Stimulated activated CD8-positive, alpha-beta memory T cell treated with anti-CD3 and anti-CD28 coated beads, Interleukin-4, amount 100 ng/mL, for 48 hours (primary cell): ENCODE measurements at regions not wholly inside any gene's neighbourhood (a gene's known extent, or its start where the extent isn't known, plus 50 kb on each side); places are given as distances from the start of the nearest gene placed in this dataset.
"Not testable (repeated sequence)": the region's sequence is repeated elsewhere in the genome, so short reads cannot be mapped to it uniquely, and the experiment has no call there.

Experiments used
- DNase-seq: peaks from one replicate; pipeline ENCODE4 v3.0.0-alpha.2; 2020

DNA sequence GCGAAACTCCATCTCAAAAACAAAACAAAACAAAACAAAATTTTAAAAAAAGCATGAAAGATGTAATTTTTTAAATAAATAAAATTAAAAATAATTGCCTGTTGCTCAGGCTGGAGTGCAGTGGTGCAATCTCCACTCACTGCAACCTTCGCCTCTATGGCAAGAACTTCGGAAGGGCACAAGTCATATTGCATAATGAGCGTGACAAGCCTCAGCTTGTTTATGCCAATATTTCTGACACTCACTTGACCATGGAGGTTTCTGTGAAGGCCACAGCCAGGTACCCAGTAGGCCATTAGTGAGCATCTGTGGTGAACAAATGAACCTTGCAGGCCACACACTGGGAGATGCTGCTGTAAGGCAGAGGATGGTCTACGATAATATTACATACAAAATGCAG is 106.1 kb upstream of the KMT2C start:
- DNase-seq, result no peak

DNA sequence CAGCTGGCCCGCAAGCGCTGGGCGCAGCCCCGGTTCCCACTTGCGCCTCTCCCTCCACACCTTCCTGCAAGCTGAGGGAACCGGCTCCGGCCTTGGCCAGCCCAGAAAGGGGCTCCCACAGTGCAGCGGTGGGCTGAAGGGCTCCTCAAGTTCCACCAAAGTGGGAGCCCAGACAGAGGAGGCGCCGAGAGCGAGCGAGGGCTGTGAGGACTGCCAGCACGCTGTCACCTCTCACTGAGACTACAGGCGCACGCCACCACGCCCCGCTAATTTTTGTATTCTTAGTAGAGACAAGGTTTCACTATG is 103.3 kb upstream of the KMT2C start:
- not testable (repeated sequence) for DNase-seq

DNA sequence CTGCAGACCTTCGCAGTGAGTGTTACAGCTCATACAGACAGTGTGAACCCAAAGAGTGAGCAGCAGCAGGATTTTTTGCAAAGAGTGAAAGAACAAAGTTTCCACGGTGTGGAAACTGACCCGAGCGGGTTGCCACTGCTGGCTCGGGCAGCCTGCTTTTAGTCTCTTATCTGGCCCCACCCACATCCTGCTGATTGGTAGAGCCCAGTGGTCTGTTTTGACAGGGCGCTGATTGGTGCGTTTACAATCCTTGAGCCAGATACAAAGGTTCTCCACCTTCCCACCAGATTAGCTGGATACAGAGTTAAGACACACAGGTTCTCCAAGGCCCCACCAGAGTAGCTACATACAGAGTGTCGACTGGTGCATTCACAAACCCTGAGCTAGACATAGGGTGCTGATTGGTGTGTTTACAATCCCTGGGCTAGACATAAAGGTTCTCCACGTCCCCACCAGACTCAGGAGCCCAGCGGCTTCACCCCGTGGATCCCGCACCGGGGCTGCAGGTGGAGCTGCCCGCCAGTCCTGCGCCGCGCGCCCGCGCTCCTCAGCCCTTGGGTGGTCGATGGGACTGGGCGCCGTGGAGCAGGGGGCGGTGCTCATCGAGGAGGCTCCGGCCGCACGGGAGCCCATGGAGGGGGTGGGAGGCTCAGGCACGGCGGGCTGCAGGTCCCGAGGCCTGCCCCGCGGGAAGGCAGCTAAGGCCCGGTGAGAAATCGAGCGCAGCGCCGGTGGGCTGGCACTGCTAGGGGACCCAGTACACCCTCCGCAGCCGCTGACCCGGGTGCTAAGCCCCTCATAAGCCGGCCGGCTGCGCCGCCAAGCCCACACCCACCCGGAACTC is 102.8 kb upstream of the KMT2C start:
- DNase-seq, result not testable (repeated sequence)

DNA sequence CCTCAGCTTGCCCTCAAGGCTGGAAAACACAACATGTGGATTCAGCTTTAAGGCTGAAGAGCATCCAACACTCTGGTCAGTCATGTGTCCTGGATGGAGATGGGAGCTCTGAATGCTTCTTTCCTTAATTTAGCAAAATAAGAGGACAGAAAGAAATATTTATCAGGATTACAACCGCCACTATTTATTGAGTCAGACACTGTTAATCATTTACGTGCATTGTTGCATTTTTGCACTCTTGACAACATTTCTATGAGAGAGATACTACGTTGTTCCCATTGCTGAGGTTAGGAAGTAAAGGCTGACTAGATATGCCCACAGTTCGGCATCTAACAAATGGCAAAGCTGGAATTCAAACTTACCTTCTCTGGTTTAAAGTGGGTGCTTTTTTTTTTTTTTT is 101.8 kb upstream of the KMT2C start:
- no peak for DNase-seq

DNA sequence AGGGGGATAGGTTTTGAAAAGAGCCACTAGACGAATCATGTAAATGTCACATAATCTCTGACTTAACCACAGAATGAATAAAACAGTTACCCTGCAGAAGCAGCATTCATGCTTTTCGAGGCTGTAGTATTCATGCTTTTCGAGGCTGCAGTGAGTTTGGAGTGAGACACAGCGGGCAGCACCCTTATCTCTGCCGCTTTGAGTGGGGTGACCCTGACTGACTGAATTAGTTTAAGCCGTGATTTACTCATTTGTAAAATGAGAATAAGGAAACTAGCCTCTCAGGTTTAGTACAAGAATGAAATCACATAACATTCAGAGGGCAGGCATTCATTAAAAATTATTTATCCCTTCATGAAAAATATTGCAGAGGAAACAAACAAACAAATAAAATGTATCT is 92.8 kb upstream of the KMT2C start:
- no peak for DNase-seq

DNA sequence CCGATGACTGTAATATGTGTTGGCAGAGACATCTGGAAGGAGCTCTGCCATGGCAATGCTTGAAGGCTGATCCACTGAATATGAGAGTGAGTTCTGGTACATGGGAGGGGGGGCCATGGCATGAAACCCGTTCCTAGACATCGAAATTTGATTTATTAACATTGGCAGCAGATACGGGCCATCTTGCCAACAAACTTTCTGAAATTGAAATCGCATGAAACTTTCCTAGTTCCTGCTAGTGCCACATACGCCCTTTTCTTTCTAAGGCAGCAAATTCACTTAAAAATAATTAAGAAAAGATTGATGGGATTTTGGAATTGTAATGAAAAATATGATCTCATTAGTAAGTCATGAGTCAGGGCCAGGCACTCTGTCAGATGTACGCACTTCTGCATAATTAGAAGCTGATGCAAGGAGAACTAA is 91.8 kb upstream of the KMT2C start:
- no peak for DNase-seq

DNA sequence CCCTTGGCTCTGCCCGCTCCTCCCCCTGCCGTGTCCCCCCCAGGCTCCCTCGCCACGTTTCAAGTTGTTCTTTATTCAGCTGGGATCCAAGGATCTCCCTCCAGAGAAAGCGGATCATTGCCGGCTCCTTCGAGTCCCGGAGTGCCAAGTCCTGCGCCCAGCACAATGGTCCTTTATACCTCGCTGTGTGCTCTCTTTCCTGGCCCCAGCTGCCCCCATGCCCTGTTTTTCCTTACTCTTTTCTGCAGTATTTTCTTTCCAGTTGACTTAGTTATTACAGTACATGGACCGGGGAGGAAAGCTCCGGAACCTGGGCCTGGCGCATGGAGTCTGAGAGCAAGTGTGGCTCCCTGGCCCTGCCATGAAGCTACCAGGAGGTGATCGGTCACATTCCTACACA is 88.1 kb upstream of the KMT2C start:
- no peak for DNase-seq

DNA sequence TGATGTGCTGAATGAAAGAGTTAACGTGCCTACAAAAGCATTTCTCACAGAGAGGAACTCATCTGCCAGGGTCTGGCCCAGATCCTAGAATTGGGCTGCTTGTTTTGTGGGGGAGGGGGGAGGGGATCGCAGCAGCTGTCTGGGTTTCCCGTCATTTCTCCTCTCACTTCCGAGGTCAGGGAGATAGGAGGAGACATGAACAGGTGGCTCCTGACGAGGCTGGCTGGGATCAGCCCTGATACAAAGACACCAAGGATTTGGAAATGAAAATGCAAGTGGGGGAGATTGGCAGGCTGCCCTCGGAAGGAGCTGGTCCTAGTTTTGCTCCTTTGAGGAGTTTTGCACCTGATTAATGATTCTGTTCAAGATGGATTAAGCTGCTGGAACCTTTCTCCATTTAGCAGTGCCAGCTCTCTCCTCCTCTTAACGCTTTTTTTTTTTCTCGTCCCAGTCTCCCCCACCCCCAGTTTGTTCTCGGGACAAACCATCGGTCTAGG is 86.8 kb upstream of the KMT2C start:
- no peak for DNase-seq

DNA sequence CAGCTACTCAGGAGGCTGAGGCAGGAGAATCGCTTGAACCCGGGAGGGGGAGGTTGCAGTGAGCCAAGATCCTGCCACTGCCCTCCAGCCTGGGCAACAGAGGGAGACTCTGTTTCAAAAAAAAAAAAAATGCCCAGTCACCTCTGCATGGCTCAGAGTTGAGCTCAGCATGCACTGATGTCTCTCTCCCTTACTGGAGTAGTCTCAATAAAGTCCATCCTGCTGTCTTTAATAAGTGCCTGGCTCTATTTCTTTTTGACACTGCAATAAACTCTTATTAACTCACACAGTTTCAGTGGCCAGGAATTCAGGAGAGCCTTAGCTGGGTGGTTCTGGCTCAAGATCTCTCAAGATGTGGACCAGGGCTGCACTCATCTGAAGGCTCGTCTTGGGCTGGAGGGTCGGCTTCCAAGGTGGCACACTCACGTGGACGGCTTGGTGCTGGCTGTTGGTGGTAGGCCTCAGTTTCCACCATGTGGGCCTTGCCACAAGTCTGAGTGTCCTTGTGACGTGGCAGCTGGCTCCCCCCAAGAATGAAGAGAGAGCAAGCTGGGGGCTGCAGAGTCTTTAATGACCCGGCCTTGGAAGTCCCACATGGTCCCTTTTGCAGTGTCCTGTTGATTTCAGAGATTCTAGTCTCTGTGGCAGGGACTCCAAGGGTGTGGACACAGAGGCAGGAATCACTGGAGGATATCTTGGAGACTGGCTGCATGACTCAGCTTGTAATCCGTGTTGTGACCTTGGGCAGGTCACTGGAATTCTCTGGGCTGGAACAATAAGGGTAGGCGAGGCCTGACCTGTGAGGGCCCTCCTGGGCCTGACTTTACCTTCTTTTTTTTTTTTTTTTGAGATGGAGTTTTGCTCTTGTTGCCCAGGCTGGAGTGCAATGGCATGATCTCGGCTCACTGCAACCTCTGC is 85.9 kb upstream of the KMT2C start:
- DNase-seq, result no peak

DNA sequence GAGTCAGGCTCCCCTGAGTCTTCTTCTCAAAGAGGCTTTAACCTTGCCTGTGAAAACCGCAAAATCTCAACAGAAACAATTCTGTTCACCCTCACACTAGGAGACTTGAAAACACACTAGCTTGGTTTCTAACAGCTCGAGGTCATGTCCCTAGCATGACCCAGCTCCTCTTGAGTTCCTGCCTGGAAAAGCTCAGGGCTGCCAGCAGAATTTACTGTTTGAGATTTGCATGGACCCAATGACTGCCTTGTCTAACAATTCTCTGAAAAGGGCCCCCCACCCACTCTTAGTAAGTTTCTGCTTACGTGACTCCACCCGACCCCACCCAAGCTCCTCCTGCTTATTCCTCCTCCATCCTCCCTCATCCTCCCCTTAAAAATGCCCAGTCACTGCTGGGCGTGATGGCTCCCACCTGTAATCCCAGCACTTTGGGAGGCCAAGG is 85.1 kb upstream of the KMT2C start:
- DNase-seq, result no peak

DNA sequence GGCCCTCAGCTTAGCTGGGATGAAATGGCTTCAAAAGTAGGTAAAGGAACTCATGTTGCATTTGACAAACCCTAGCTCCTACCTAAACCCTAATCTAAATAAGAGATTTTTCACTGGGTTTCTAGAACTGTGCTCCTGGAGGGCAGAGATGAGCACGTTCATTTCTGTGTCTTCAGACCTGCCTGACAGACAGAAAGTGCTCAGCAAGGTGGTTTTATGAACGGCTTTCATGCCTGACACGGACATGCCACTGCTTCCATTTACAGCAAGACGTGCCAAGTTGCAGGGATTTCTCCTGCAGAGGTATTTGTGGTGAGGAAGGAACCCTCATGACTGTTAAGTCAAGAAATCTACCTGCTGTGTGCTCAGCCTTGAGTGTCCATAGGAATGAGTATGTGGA is 83.5 kb upstream of the KMT2C start:
- DNase-seq, result no peak

DNA sequence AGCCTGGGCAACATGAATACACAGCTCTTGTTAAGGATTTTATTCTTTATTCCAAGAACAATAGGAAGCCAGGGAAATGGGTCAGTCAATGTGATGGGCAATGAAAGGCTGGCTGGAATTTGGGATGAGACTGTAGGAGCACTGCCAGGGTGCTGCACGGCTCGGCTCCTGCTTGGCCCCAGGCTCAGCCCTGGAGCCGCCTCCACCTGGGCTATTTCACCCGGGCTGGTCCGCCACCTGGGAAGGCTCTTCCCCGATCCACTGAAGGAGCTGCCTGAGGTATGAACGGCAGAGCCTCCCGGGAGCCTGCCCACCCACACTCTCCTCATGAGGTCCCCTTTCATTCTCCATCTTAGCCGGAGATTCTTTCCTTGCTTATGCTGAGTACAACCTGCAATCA is 80.4 kb upstream of the KMT2C start:
- no peak for DNase-seq

DNA sequence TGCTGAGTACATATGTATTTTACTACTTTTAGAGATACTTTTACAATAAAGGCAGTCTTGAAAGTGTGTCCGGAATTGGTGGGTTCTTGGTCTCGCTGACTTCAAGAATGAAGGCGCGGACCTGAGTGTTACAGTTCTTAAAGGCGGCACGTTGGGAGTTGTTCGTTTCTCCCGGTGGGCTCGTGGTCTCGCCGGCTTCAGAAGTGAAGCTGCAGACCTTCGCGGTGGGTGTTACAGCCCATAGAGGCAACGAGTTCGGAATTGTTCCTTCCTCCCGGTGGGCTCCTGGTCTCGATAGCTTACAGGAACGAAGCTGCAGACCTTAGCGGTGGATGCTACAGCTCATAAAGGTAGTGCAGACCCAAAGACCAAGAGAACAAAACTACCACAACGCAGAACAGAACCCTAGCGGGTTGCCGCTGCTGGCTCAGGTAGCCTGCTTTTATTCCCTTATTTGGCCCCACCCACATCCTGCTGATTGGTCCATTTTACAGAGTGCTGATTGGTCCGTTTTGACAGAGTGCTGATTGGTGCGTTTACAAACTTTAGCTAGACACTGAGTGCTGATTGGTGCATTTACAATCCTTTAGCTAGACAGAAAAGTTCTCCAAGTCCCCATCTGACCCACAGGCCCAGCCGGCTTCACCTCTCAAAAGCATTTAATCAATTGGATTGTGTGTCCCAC is 79.6 kb upstream of the KMT2C start:
- DNase-seq, result not testable (repeated sequence)

DNA sequence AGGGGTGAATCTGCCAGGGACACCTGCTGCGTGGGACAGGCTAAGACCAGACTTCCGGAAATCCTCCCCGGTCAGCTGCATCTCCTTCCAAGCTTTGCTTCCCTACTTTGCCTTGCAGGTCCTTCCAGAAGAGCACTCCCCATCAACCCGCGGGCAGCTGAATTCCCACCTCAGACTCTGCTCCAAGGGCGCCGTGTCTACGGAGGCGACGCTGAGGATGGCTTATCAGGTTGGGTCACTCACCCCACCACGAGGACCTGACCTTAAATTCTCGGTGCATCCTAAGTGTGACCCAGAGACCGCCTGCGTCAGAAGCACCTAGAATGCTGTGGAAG is 78.9 kb upstream of the KMT2C start:
- no peak for DNase-seq

DNA sequence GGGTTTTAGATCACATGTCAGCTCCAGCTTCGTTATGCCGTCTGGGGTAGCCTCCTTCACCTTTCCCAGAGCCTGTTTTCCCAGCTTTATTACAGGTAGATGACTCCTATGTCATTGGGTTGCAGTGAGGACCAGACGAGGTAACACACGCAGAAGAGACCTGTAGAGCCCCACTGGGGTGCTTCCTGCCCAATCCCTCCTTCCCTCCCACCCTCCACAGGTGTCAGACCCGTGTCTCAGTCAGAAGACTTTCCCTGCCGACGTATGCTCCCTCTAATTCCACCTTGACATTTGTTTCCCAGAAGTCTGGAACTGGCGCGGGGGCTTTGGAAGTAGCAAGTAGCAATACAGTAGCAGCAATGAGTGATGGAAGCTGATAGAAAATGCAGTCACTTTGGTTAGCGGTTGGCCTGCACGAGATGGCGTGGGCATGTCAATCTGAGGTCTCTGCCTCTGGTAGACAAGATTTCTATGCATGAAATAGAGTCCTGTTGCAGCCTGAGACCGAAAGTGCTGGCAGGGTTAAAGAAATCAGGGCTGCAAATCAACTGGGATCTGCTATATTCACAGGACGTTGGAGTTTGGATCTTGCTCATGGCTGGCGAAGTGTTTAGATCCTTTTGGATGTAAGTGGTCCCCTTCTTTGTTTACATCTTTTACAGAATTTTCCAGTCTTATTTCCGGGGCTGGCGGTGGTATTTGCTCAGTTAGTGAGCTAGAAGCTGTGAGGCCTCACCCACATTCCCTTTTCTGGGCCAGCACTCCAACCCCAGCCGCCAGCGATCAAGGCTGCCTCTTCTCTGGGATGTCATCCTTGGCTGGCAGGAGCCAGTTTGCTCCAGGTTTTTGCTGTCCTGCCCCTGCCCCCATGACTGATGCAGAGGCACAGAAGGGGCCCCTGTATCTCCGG is 78.3 kb upstream of the KMT2C start:
- DNase-seq, result no peak

DNA sequence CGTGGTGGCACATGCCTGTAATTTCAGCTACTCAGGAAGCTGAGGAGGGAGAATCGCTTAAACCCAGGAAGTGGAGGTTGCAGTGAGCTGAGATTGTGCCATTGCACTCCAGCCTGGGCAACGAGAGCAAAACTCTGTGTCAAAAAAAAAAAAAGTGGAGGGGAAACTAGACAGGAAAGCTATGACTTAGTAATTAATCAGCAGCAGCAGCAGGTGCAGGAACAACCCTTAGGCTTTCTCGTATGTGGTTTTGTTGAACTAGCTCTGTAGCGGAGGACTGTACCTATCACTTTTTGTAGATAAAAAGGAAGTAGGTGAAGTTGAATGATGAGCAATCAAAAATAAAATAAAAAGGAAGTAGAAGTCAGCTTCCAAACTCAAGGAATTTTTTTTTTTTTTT is 76.9 kb upstream of the KMT2C start:
- peak; percentile 24 for DNase-seq

DNA sequence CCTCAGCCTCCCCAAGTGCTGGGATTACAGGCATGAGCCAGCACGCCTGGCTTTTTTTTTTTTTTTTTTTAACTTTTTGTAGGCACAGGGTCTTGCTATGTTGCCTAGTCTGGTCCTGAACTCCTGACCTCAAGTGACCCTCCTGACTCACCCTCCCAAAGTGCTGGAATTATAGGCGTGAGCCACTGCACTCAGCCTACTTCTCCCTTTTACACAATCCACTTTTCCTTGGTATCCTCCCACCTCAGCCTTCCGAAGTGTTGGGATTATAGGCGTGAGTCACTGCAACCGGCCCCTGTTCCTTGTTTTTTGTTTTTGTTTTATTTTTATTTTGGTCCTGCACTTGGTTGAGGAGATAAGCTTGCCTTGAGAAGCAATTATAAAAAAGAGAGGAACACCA is 75.9 kb upstream of the KMT2C start:
- no peak for DNase-seq

DNA sequence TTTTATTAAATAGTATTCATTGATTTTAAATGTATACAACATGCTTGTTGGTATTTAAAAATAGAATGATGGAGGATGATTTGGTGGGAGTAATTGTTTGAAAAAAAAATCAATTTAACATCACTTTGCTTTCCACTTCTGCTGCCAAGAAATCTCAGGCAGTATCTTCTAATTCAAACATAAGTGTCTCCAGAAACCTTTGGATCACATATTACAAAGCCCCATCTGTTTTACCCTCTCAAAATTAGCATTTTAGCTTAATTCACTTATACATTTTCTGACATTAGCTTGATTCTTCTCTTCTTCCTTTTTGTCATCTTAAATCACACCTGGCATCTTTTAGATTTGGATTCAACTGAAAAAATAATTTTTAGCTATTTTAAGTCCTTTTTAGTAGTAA is 72.9 kb upstream of the KMT2C start:
- no peak for DNase-seq

DNA sequence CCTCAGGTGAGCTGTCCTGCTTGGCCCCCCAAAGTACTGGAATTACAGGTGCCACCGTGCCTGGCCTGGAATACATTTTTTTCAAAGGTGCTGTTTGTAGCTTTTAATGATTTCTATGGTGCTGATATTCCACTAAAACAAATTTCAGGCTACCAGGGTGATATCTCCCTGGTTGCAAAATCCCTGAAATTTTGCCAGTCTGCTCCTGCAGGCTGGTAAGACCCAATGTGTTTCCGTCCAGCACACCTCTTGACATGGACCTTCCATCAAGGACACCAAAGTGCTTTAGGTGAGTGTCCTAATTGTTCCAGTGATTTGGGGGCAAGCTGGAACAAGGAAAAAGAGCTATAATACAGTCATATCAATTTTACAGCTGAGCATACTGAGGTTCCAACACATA is 69.8 kb upstream of the KMT2C start:
- no peak for DNase-seq

DNA sequence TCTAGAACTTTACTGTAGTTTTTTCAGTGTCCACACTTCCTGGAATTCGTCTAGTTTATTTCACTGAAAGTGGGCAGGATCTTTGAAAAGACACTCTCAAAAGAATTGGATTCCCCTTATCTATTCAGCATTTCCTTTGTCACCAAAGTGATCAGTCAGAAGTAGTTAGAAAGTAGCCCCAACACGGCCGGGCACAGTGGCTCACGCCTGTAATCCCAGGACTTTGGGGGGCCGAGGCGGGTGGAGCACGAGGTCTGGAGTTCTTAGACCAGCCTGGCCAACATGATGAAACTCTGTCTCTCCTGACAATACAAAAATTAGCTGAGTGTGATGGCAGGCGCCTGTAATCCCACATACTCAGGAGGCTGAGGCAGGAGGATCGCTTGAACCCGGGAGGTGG is 69.0 kb upstream of the KMT2C start:
- no peak for DNase-seq

DNA sequence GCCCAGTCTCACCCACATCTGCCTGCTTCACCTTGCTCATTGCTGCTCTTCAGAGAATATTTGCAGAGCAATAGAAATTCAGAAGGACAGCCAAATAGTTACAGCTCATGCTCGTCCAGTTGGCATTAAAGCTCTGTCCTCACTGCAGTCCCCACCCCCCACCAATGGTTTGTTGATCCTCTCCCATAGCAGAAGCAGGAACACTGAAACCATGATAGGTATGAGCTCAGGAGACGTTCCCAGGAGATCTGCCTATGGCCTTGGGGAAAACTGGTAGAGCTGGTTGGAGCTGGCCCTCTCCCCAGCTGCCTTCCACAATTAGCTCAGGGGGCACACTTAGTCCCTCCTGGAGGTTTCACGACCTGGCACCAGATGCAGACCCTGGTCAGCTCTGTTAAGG is 68.6 kb upstream of the KMT2C start:
- DNase-seq, result no peak
